ENCODE measurements at regions not wholly inside any gene's neighbourhood (a gene's known extent, or its start where the extent isn't known, plus 50 kb on each side); places are given as distances from the start of the nearest gene placed in this dataset.

DNA sequence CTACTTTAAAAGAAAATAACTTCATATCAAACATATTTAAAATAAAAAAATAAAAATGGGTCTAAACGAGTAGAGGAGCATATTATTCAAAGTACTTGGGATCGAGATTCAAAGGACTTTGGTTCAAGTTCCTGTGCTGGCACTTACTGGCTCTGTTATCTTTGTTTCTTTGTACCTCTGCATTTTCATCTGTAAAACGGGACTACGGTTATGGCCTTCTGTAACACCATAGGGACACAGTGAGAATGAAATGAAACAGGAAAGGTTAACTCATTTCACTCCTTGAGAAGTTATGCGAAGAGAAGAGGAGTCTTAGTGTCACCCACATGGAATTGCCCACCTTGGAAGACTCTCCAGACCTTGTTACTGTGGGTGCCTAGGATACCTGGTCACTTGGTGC is 379.1 kb upstream of the CCL2 start:
- TF ChIP-seq, protein P1, sequence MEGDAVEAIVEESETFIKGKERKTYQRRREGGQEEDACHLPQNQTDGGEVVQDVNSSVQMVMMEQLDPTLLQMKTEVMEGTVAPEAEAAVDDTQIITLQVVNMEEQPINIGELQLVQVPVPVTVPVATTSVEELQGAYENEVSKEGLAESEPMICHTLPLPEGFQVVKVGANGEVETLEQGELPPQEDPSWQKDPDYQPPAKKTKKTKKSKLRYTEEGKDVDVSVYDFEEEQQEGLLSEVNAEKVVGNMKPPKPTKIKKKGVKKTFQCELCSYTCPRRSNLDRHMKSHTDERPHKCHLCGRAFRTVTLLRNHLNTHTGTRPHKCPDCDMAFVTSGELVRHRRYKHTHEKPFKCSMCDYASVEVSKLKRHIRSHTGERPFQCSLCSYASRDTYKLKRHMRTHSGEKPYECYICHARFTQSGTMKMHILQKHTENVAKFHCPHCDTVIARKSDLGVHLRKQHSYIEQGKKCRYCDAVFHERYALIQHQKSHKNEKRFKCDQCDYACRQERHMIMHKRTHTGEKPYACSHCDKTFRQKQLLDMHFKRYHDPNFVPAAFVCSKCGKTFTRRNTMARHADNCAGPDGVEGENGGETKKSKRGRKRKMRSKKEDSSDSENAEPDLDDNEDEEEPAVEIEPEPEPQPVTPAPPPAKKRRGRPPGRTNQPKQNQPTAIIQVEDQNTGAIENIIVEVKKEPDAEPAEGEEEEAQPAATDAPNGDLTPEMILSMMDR (IDR thresholded peaks at IDR 0.05), result no peak
- TF ChIP-seq POLR2A (IDR thresholded peaks at IDR 0.05), result no peak

Measured in esophagus squamous epithelium (tissue), 4 donors.